PC-9 (cell line): ENCODE measurements at regions not wholly inside any gene's neighbourhood (a gene's known extent, or its start where the extent isn't known, plus 50 kb on each side); places are given as distances from the start of the nearest gene placed in this dataset.

Source experiments
- BruUV-seq: library from RNA; stranded (reverse); fragments of 400-500 nt; replicated peaks from 2 replicates; lab custom pipeline; 2021; lab: Mats Ljungman, UMichigan
- CTCF ChIA-PET: fragments of 300-600 bp; sonication (Branson Sonifier 250); formaldehyde crosslinking; loops from one replicate; lab custom pipeline; 2022; ENCODE audit warnings: antibody characterized with exemption; lab: Charles Lee
- POLR2A ChIA-PET: fragments of 300-600 bp; sonication (Branson Sonifier 250); formaldehyde crosslinking; loops from one replicate; lab custom pipeline; 2022; ENCODE audit warnings: antibody characterized with exemption; ENCODE audit not compliant: unreplicated experiment; lab: Charles Lee
- DNase-seq, 2 experiments: peaks; one replicate each; pipeline versions ENCODE4 v3.0.0 to v3.0.0-alpha.2; 2015 to 2022; ENCODE audit warnings: mixed read lengths in 1 of 2
- H2AFZ ChIP-seq: fragments of 200-600 bp; sonication (generic); 2 replicates; pipeline ENCODE4 v1.8.1; 2017; ENCODE audit warnings: antibody characterized with exemption
- H3F3A ChIP-seq: fragments of 200-600 bp; sonication (generic); 2 replicates; pipeline ENCODE4 v1.8.1; 2017; ENCODE audit warnings: antibody characterized with exemption, mild to moderate bottlenecking, low read depth; ENCODE audit not compliant: insufficient read depth
- H3K27ac ChIP-seq: fragments of 200-600 bp; sonication (generic); 2 replicates; pipeline ENCODE4 v1.6.1; 2016; ENCODE audit warnings: mixed run types
- H3K27me3 ChIP-seq: fragments of 200-600 bp; sonication (generic); 2 replicates; pipeline ENCODE4 v1.6.1; 2016; ENCODE audit warnings: low read depth, mixed run types; ENCODE audit not compliant: insufficient read depth
- H3K36me3 ChIP-seq: fragments of 200-600 bp; sonication (generic); 2 replicates; pipeline ENCODE4 v1.6.1; 2016; ENCODE audit warnings: low read depth, mixed run types
- H3K4me1 ChIP-seq: fragments of 200-600 bp; sonication (generic); replicated peaks from 2 replicates; pipeline ENCODE4 v1.6.1; 2016; ENCODE audit warnings: mixed run types; ENCODE audit not compliant: insufficient read depth
- H3K4me2 ChIP-seq: fragments of 200-600 bp; sonication (generic); 2 replicates; pipeline ENCODE4 v1.6.1; 2017; ENCODE audit warnings: mixed run types
- H3K4me3 ChIP-seq: fragments of 200-600 bp; sonication (generic); 2 replicates; pipeline ENCODE4 v1.6.1; 2016; ENCODE audit warnings: mixed run types
- H3K79me2 ChIP-seq: fragments of 200-600 bp; sonication (generic); 2 replicates; pipeline ENCODE4 v1.6.1; 2017; ENCODE audit warnings: low read depth, mixed run types
- H3K9me2 ChIP-seq: fragments of 200-600 bp; sonication (generic); 2 replicates; pipeline ENCODE4 v1.8.1; 2017; ENCODE audit warnings: mild to moderate bottlenecking; ENCODE audit not compliant: insufficient read depth
- H3K9me3 ChIP-seq: fragments of 200-600 bp; sonication (generic); 2 replicates; pipeline ENCODE4 v1.8.1; 2016; ENCODE audit warnings: low read depth; ENCODE audit not compliant: insufficient read depth
- H4K20me1 ChIP-seq: fragments of 200-600 bp; sonication (generic); 2 replicates; pipeline ENCODE4 v1.8.1; 2017; ENCODE audit not compliant: insufficient read depth
- EZH2 ChIP-seq: fragments of 200-600 bp; sonication (generic); IDR thresholded peaks from 2 replicates; pipeline ENCODE4 v1.8.0; 2017; ENCODE audit warnings: antibody characterized with exemption, low read depth
- intact Hi-C: fragments of 100-400 bp; cut with micrococcal nuclease; formaldehyde crosslinking; loops from one replicate; pipeline ENCODE4 v1.10.0; 2022; ENCODE audit not compliant: unreplicated experiment
- TF ChIP-seq, protein P1 (sequence below): fragments of 200-600 bp; sonication (generic); conservative IDR thresholded peaks from 2 replicates; pipeline ENCODE4 v1.6.1; 2017; ENCODE audit warnings: mixed run types, antibody characterized with exemption, mild to moderate bottlenecking, moderate library complexity

DNA sequence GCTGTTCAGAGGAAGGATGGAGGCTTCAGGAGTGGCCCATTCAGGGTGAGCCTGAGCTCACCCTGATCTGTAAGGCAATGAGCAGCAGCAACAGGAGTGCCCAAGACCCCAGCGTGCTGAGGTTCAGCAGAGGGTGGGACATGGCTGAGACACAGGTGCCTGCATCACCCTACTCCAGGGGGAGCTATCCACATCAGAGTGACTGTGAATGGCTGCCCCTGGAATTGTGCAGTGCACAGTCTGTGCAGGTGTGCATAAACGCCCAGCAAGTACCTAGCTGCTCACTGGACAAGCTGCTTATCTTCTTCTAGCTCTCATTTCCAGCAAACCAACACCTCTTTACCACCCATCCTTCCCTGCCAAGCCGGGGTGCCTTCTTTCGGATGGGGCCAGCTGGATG lies 140.6 kb upstream of the PRMT8 start:
- Histone ChIP-seq H3K36me3 (no peaks in the 10 kb centered on the region), H3K27ac (no peak overlapping the region), H4K20me1 (no peaks in the 10 kb centered on the region), H3K4me3 (no peak overlapping the region), H3F3A (no peaks in the 10 kb centered on the region), H3K4me2 (no peak overlapping the region), H3K9me2 (no peaks in the 10 kb centered on the region), H2AFZ (no peak overlapping the region), H3K79me2 (no peaks in the 10 kb centered on the region), H3K27me3 (peaks cover 96% of the 10 kb centered on the region), H3K4me1 (no peaks in the 10 kb centered on the region), H3K9me3 (no peaks in the 10 kb centered on the region)
- no peak for TF ChIP-seq EZH2
- TF ChIP-seq, protein P1, sequence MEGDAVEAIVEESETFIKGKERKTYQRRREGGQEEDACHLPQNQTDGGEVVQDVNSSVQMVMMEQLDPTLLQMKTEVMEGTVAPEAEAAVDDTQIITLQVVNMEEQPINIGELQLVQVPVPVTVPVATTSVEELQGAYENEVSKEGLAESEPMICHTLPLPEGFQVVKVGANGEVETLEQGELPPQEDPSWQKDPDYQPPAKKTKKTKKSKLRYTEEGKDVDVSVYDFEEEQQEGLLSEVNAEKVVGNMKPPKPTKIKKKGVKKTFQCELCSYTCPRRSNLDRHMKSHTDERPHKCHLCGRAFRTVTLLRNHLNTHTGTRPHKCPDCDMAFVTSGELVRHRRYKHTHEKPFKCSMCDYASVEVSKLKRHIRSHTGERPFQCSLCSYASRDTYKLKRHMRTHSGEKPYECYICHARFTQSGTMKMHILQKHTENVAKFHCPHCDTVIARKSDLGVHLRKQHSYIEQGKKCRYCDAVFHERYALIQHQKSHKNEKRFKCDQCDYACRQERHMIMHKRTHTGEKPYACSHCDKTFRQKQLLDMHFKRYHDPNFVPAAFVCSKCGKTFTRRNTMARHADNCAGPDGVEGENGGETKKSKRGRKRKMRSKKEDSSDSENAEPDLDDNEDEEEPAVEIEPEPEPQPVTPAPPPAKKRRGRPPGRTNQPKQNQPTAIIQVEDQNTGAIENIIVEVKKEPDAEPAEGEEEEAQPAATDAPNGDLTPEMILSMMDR: no peak
- POLR2A ChIA-PET: interaction anchor here (0.6 kb wide), 1 partner anchor 50 kb away, joined by 4 read pairs; no protein-coding TSS in a partner anchor
- DNase-seq: no peak
- intact Hi-C loops: no loop called here
- BruUV-seq: no TSS peak
- CTCF ChIA-PET: no interaction called here

DNA sequence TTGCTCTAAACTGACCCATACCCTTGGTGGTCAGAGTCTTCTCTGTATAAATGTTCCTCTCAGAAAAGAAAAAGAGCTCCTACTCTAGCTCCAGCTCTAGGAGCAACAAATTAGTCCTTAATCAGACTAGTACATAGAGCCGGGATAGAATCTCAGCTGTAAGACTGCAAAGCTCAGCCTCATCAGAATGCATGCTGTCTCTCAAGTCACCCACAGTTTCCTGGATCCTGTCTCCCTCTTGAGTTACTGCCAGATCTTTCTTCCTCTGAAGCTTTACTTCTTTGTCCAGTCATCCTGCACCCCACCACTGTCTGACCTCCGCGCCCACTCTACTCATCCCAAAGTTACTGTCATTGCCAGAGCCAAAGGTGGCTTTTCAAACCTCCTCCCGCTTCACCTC lies 139.3 kb upstream of the PRMT8 start:
- H2AFZ ChIP-seq: no peak overlapping the region
- H3K4me1 ChIP-seq: no peaks in the 10 kb centered on the region
- H3K9me2 ChIP-seq: no peaks in the 10 kb centered on the region
- CTCF ChIA-PET: interaction anchor here (0.7 kb wide), 1 partner anchor 52 kb away, joined by 3 read pairs; no protein-coding TSS in a partner anchor
- H3K4me2 ChIP-seq: no peak overlapping the region
- H3K79me2 ChIP-seq: no peaks in the 10 kb centered on the region
- H4K20me1 ChIP-seq: no peaks in the 10 kb centered on the region
- H3K4me3 ChIP-seq: no peak overlapping the region
- TF ChIP-seq, protein P1: no peak
- TF ChIP-seq EZH2: no peak
- DNase-seq: no peak
- H3K27ac ChIP-seq: no peak overlapping the region
- peaks cover 100% of the 10 kb centered on the region for H3K27me3 ChIP-seq
- no TSS peak for BruUV-seq
- H3F3A ChIP-seq: no peaks in the 10 kb centered on the region
- intact Hi-C loops: no loop called here
- no peaks in the 10 kb centered on the region for H3K9me3 ChIP-seq
- H3K36me3 ChIP-seq: no peaks in the 10 kb centered on the region
- POLR2A ChIA-PET: no interaction called here

DNA sequence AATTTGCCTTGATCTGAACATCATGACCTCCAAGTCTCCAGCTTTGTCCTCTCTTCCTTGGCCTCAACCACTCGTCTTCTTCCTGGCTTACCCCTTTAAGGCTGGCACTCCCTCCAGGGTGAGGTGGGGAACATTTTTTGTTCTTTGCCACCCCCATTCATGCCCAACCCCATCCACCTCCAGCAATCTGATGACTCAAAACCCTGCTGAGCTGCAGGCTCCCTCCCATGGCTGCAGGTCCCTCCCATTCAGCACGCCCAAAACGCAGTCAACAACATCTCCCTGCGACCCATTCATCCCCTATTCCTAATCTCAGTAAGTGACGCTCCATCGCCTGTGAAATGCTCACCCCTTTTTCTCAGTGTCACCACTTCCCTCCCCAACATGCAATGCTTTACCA lies 138.8 kb upstream of the PRMT8 start:
- BruUV-seq: no TSS peak
- POLR2A ChIA-PET: no interaction called here
- Histone ChIP-seq H2AFZ (no peak overlapping the region), H3F3A (no peaks in the 10 kb centered on the region), H3K4me3 (no peak overlapping the region), H4K20me1 (no peaks in the 10 kb centered on the region), H3K27me3 (peaks cover 100% of the 10 kb centered on the region), H3K79me2 (no peaks in the 10 kb centered on the region), H3K9me3 (no peaks in the 10 kb centered on the region), H3K27ac (no peak overlapping the region), H3K9me2 (no peaks in the 10 kb centered on the region), H3K36me3 (no peaks in the 10 kb centered on the region), H3K4me2 (no peak overlapping the region), H3K4me1 (no peaks in the 10 kb centered on the region)
- intact Hi-C loops: no loop called here
- TF ChIP-seq EZH2: no peak
- TF ChIP-seq, protein P1: no peak
- CTCF ChIA-PET: no interaction called here
- DNase-seq: no peak
